Central memory CD4-positive, alpha-beta T cell (primary cell): ENCODE measurements at regions not wholly inside any gene's neighbourhood (a gene's known extent, or its start where the extent isn't known, plus 50 kb on each side); places are given as distances from the start of the nearest gene placed in this dataset.

ENCODE experiments used
- DNase-seq: peaks from one replicate; pipeline ENCODE4 v3.0.0; 2022

DNA sequence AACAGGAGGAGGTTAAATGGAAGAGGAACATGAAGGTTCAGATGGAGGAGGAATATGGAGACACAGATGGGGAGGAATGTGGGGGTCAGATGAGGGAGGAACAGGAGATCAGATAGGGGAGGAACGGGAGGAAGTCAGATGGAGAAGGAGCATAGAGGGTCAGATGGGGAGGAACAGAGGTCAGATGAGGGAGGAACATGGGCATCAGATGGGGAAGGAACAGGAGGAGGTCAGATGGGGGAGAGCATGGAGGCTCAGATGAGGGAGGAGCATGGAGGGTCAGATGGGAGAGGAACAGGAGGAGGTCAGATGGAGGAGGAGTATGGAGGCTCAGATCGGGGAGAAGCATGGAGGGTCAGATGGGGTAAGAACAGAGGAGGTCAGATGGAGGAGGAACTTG is 290.6 kb downstream of the BMP7 start:
- no peak for DNase-seq

GRCh38 chr20:56976336-56976735 is 290.1 kb downstream of the BMP7 start:
- DNase-seq, result no peak

DNA sequence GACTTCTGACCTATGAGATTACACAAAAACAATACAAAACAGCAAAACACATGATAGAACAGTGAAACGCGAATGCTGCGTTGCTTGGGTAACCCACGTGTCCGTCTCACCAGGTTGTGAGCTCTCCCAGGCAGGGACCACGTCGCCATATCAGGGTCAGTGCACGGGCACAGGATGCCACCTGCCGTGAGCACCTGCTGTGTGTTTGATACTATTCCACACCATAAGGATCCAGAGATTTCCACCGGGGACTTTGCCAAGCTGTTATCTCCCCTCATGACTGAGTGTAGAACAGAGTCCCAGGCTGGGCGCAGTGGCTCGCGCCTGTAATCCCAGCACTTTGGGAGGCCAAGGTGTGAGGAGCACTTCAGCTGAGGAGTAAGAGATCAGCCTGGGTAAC is 288.0 kb downstream of the BMP7 start:
- DNase-seq, result no peak

- no peak for DNase-seq
These were observed 287.3 kb downstream of the BMP7 start for GRCh38 chr20:56979125-56979524.

- no peak for DNase-seq
These were observed 285.1 kb downstream of the BMP7 start for GRCh38 chr20:56981301-56981700.

DNA sequence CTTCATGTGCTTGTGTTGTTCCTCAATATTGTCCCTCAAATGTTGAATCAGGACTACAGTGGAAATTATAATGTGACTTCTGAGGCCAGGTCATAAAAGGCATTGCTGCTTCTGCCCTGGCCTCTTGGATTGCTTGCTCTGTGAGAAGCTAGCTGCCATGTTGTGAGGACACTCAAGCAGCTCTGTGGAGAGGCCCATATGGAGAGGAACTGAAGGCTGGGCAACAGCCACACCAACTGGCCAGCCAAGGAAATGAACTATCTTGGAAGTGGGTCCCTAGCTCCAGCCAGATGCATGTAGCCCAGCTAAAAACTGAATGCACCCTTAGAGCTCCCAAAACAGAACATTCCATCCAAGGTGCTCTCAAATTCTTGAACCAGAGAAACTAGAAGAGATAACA is 282.6 kb downstream of the BMP7 start:
- no peak for DNase-seq

GRCh38 chr20:56985066-56985685 is 281.3 kb downstream of the BMP7 start:
- DNase-seq, result no peak

DNA sequence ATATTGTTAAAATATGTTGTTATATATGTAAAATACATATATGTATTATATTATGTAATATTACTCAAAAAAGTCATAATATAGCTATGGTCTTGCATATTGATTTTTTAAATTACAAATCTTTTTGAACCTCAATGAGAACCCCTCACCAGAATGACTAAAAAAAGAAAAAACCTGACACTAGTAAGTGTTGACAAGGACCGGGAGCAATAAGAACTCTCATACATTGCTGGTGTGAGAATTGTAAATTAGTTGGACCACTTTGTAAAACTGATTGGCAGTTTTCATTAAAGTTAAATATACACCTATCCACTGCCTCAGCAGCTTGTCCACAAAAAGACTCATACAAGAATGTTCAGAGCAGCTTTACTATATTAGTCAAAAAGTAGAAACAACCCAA is 280.0 kb downstream of the BMP7 start:
- no peak for DNase-seq

DNA sequence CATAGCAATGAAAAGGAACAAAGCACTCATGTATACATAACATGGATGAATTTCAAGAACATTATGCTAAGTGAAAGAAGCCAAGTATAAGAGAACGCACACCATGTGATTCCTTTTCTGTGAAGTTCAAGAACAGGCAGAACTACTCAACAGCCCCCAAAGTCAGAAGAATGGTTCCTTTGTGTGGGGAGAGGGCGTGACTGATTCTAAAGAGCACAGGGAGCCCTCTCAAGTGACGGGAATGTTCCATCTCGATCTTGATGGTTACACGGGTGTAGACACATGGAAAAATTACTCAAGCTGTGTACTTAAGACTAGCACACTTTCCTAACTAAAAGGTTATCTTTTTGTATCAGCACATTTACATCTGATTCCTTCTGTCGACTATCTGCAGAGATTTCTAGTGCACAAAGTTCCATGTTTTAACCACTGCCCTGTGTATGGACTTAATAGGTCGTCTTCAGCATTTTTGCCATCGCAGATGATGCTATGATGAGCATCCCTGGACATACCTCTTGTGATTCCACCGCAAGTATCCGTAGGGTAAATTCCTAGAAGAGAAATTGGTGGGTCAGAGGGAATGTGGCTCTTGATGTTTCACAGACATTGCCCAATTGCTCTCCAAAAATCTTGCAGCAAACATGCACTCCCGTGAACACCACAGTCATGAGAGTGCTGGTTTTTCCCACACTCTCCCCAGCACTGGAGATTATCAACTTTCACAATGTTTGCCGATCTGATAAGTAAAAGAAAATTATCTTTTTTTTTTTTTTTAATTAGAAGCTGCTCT is 279.3 kb downstream of the BMP7 start:
- DNase-seq, result no peak

GRCh38 chr20:56987986-56988385 is 278.5 kb downstream of the BMP7 start:
- no peak for DNase-seq

DNA sequence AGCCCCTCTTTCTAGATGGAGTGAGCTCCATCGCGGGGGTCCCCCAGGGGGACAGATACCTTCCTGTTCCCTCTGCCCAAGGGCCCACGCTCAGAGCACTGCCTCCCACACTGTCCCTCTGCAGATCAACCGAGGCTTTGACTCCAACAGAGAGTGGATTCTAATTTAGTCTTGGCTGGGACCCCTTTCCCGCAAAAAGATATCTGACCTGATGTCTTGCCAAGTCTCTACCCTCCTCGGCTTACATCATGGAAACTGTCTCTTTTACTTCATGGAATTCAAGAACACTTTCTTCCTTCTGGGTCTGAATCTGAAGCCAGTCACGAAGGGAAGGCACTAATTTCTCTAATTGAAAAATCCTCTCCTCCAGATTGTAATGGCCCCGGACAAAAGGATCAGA is 278.0 kb downstream of the BMP7 start:
- no peak for DNase-seq

DNA sequence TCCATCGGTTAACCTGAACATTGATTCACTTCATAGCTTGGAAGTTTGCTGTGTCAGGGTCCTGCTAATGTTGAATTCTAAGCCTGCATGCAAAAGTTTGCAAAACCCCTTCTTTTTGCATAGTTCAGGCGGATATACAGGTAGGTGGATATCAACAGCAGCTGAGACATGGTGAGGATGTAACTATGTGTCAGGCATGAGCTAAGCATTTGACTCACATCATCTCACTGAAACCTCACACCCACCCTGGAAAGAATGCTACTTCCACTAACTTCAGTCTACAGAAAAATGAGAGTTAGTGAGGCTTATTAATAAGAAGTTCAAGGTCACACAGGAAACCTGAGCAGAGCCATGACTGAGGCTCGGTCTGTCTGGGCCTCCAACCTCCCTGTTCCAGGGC is 276.9 kb downstream of the BMP7 start:
- DNase-seq, result no peak

- no peak for DNase-seq
These were observed 273.4 kb downstream of the BMP7 start for GRCh38 chr20:56993020-56993559.

- DNase-seq, result no peak
These were observed 272.4 kb downstream of the BMP7 start for GRCh38 chr20:56994006-56994405.

GRCh38 chr20:56995149-56995548 is 271.3 kb downstream of the BMP7 start:
- DNase-seq, result no peak

DNA sequence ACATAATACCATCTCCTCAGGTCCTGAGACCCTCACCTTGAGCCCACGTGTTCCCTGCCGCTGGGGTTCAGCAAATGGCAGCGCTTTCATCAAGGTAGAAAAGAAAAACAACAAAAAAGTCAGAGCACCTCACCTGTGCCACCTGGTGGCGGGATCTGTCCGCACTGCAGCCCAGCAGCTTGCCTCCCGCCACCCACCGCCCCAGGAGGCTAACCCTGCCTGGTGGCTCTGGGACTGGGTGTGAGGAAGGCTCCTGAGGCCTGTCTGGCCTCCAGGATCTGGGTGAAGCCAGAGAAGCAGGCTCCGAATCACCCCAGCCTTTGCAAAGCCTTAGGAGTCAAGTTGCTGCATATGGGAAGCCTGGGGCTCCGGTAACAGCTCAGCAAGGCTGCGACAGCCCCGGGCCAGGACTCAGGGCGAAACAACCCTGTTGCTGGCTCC is 270.8 kb downstream of the BMP7 start:
- no peak for DNase-seq

GRCh38 chr20:56996533-56996932 is 269.9 kb downstream of the BMP7 start:
- no peak for DNase-seq

- DNase-seq, result no peak
These were observed 268.0 kb downstream of the BMP7 start for GRCh38 chr20:56998438-56998837.

- no peak for DNase-seq
These were observed 265.9 kb downstream of the BMP7 start for GRCh38 chr20:57000441-57000968.

DNA sequence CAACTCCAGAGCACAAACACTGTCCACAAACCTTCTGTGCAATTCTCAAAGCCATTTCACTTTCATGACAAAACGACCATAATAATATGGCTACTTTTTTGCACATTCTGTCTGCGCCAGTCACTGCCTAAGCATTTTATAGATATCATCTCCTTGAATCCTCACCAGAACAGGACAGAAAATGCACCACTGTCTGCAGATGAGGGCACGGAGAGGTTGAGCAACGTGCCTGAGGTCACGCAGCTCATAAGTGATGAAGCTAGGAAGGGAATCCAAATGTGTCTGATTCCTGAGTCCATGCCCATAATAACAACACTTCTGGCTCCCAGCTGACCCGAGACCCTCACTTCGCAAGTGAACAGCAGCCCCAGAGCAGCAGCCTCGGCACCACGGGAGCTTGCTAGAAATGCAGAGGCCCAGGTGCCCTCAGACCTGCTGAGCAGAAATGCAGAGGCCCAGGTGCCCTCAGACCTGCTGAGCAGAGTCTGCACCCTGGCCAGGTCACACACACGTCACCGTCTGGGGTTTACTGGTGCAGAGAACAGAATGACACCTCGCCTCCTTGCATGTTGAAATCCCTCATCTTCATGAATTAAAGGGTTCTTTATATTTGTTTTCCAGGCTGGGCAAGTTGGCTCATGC is 265.2 kb downstream of the BMP7 start:
- no peak for DNase-seq

- DNase-seq, result no peak
These were observed 264.3 kb downstream of the BMP7 start for GRCh38 chr20:57002066-57002570.

GRCh38 chr20:57003012-57003411 is 263.4 kb downstream of the BMP7 start:
- no peak for DNase-seq

DNA sequence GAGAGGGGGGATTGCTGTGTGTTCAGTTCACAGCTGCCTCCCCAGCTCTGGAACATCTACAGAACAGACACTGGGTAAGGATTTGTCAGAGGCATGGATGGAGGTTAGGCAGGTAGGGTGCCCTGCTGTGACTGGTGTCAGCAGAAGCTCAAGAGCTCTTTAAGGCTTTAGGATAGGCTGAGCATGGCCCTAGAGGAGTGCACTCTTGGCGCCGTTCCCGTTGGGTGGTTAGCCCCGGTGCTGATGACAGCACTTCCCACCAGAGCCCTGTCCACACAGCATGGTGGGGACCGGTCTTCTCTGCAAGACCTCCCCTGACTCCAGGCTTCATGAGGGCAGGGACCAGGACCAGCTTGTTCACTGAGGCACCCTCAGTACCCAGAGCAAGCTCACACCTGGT is 262.0 kb downstream of the BMP7 start:
- DNase-seq, result no peak
